Thoracic aorta (tissue), 2 donors: ENCODE measurements at regions not wholly inside any gene's neighbourhood (a gene's known extent, or its start where the extent isn't known, plus 50 kb on each side); places are given as distances from the start of the nearest gene placed in this dataset.

Source experiments
- ATAC-seq: fragments of 150-250 bp; one replicate; pipeline ENCODE4 v1.8.0; 2017; ENCODE audit warnings: low read depth; ENCODE audit not compliant: insufficient number of reproducible peaks, low FRiP score
- DNase-seq: peaks from one replicate; pipeline ENCODE4 v3.0.0-alpha.2; 2020; ENCODE audit warnings: low spot score
- H3K27ac ChIP-seq, 2 donors: fragments of 200-600 bp; sonication (generic); 1 replicate in 1 of 2; 2 replicates in 1 of 2; pipeline ENCODE4 v1.5.1; 2016; ENCODE audit warnings: mild to moderate bottlenecking in 2 of 2, moderate library complexity in 2 of 2
- H3K27me3 ChIP-seq: fragments of 200-600 bp; sonication (generic); replicated peaks from 2 replicates; pipeline ENCODE4 v1.6.0; 2016; ENCODE audit warnings: mild to moderate bottlenecking; ENCODE audit not compliant: insufficient read depth
- H3K36me3 ChIP-seq: fragments of 200-600 bp; sonication (generic); one replicate; pipeline ENCODE4 v1.5.1; 2016
- H3K4me1 ChIP-seq, 2 donors: fragments of 200-600 bp; sonication (generic); 1 replicate in 1 of 2; 2 replicates in 1 of 2; pipeline versions ENCODE4 v1.5.1 to v1.6.0; 2016; ENCODE audit warnings: low read depth in 2 of 2, mild to moderate bottlenecking in 1 of 2; ENCODE audit not compliant: control insufficient read depth in 1 of 2
- H3K4me3 ChIP-seq: fragments of 200-600 bp; sonication (generic); 2 replicates; pipeline ENCODE4 v1.5.1; 2016; ENCODE audit warnings: mild to moderate bottlenecking
- H3K9me3 ChIP-seq: fragments of 200-600 bp; sonication (generic); 2 replicates; pipeline ENCODE4 v1.5.1; 2016
- CTCF ChIP-seq: fragments of 200-600 bp; sonication (generic); IDR thresholded peaks from one replicate; pipeline ENCODE4 v1.5.1; 2019; ENCODE audit warnings: antibody characterized with exemption

DNA sequence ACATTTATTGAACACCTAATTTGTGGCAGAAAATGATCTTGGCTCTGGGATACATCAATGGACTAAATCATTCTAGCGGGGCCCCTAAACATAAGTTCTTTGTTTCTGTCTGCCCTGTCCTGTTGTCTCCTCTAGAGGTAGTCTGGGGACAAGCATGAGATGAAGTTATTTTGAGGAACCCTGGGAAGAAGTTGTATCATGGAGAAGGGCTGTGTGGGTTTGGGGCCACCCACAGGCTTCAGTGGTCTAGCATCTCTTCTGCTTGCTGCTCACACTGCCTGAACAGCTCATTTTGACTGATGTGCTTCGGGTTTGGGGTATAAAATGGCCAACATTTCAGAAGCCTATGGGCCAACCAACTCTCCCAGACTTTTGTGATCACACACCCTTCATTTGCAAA lies 50.3 kb upstream of the OSBPL11 start:
- no peaks in the 10 kb centered on the region for H3K27me3 ChIP-seq
- H3K9me3 ChIP-seq: no peaks in the 10 kb centered on the region
- DNase-seq (no peak), ATAC-seq (no peak)
- H3K4me3 ChIP-seq: no peak overlapping the region
- no peak overlapping the region for H3K27ac ChIP-seq
- no peaks in the 10 kb centered on the region for H3K36me3 ChIP-seq
- no peaks in the 10 kb centered on the region for H3K4me1 ChIP-seq
- TF ChIP-seq CTCF: no peak

DNA sequence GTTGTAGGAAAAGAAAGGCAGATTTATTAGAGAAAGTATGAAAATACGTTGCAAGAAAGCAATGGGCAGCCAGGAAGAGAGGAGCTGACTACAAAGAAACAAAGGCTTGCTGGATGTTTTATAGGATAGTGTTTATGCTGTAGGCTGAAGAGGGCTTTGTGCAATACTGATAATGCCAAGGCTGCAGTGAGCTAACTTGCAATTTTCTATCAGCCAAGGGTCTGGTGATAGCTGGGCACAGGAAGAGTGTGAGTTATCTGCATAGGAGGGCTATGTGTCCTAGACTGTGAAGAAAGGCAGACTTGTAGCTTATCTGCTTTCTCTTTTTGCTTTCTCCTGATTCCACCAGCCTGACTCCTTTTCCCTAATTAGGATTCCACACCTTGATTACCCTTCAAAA lies 51.3 kb upstream of the OSBPL11 start:
- H3K27me3 ChIP-seq: no peaks in the 10 kb centered on the region
- no peak for TF ChIP-seq CTCF
- H3K4me1 ChIP-seq: no peaks in the 10 kb centered on the region
- H3K27ac ChIP-seq: no peak overlapping the region
- DNase-seq (no peak), ATAC-seq (no peak)
- H3K4me3 ChIP-seq: no peak overlapping the region
- H3K9me3 ChIP-seq: no peaks in the 10 kb centered on the region
- no peaks in the 10 kb centered on the region for H3K36me3 ChIP-seq

- ATAC-seq: no peak
- DNase-seq: no peak
- Histone ChIP-seq H3K27ac (no peak overlapping the region), H3K27me3 (no peaks in the 10 kb centered on the region), H3K9me3 (no peaks in the 10 kb centered on the region), H3K36me3 (no peaks in the 10 kb centered on the region), H3K4me1 (no peaks in the 10 kb centered on the region), H3K4me3 (no peak overlapping the region)
- TF ChIP-seq CTCF: no peak
Measured at GRCh38 chr3:125647318-125648014, 52.2 kb upstream of the OSBPL11 start.

GRCh38 chr3:125651244-125651643 lies 55.9 kb upstream of the OSBPL11 start:
- no peak for DNase-seq
- TF ChIP-seq CTCF: no peak
- Histone ChIP-seq H3K27me3 (no peaks in the 10 kb centered on the region), H3K4me3 (no peak overlapping the region), H3K4me1 (no peaks in the 10 kb centered on the region), H3K9me3 (no peaks in the 10 kb centered on the region), H3K36me3 (no peaks in the 10 kb centered on the region), H3K27ac (no peak overlapping the region)
- no peak for ATAC-seq

GRCh38 chr3:125652349-125652748 lies 57.1 kb upstream of the OSBPL11 start:
- TF ChIP-seq CTCF: no peak
- Histone ChIP-seq H3K4me1 (no peaks in the 10 kb centered on the region), H3K4me3 (no peak overlapping the region), H3K36me3 (no peaks in the 10 kb centered on the region), H3K27ac (no peak overlapping the region), H3K9me3 (no peaks in the 10 kb centered on the region), H3K27me3 (no peaks in the 10 kb centered on the region)
- DNase-seq (no peak), ATAC-seq (no peak)
